Pons (tissue), 1 donor: ENCODE measurements at regions not wholly inside any gene's neighbourhood (a gene's known extent, or its start where the extent isn't known, plus 50 kb on each side); places are given as distances from the start of the nearest gene placed in this dataset.
"Not testable (repeated sequence)": the region's sequence is repeated elsewhere in the genome, so short reads cannot be mapped to it uniquely, and the experiment has no call there.

Experiments
- DNase-seq: peaks from one replicate; pipeline ENCODE4 v3.0.0-alpha.2; 2016; ENCODE audit warnings: low spot score

GRCh38 chr10:86579883-86580520, 58.4 kb upstream of the WAPL start:
- DNase-seq = peak; percentile 56

- DNase-seq = peak; percentile 69
These were observed 58.9 kb upstream of the WAPL start for GRCh38 chr10:86580521-86580891.

GRCh38 chr10:86583983-86584382, 62.4 kb upstream of the WAPL start:
- no peak for DNase-seq

GRCh38 chr10:86585037-86585929, 63.7 kb upstream of the WAPL start:
- peak; percentile 87 for DNase-seq

- peak; percentile 92 for DNase-seq
These were observed 64.9 kb upstream of the WAPL start for GRCh38 chr10:86586516-86586915.

- not testable (repeated sequence) for DNase-seq
These were observed 65.6 kb upstream of the OPN4 start for GRCh38 chr10:86588781-86589180.

- DNase-seq = no peak
These were observed 62.9 kb upstream of the OPN4 start for GRCh38 chr10:86591436-86591835.

- no peak for DNase-seq
These were observed 61.9 kb upstream of the OPN4 start for GRCh38 chr10:86592413-86592812.

- no peak for DNase-seq
These were observed 59.8 kb upstream of the OPN4 start for GRCh38 chr10:86594535-86594934.

- no peak for DNase-seq
These were observed 58.9 kb upstream of the OPN4 start for GRCh38 chr10:86595496-86595895.

- DNase-seq = no peak
These were observed 58.1 kb upstream of the OPN4 start for GRCh38 chr10:86596266-86596665.

GRCh38 chr10:86597306-86597705, 57.0 kb upstream of the OPN4 start:
- DNase-seq = no peak

GRCh38 chr10:86598151-86598550, 56.2 kb upstream of the OPN4 start:
- DNase-seq = no peak

GRCh38 chr10:86599041-86599440, 55.3 kb upstream of the OPN4 start:
- no peak for DNase-seq

- no peak for DNase-seq
These were observed 54.6 kb upstream of the OPN4 start for GRCh38 chr10:86599729-86600128.

GRCh38 chr10:86600296-86600695, 54.1 kb upstream of the OPN4 start:
- no peak for DNase-seq

- DNase-seq = no peak
These were observed 52.3 kb upstream of the OPN4 start for GRCh38 chr10:86601956-86602602.

- no peak for DNase-seq
These were observed 51.1 kb upstream of the OPN4 start for GRCh38 chr10:86603256-86603655.
